ENCODE measurements at regions not wholly inside any gene's neighbourhood (a gene's known extent, or its start where the extent isn't known, plus 50 kb on each side); places are given as distances from the start of the nearest gene placed in this dataset.
"Not testable (repeated sequence)": the region's sequence is repeated elsewhere in the genome, so short reads cannot be mapped to it uniquely, and the experiment has no call there.

DNA sequence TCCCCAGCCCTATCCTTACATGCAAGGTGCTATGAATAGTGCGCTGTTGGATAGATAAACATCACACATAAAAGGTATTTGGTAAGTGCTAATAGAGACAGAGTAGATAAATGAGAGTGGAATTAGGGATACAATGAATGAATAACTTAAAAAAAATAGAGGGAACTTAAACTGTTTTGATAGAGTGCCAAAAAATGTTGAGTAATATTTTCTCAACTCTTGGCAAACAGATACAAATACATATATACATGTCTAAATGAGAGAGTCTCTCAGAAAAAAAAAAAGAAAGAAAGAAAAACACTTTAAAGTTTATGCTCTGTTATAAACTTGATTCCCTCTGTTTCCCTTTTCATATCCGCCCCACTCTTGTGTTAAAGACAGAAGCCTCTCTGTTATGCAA is 667.4 kb downstream of the ROBO2 start:
- H3K27ac Mint-ChIP-seq, result no peak overlapping the region
- no peaks in the 10 kb centered on the region for H3K4me1 Mint-ChIP-seq (ENCODE audit: low read depth)
- H3K27me3 Mint-ChIP-seq (ENCODE audit: low read depth), result no peaks in the 10 kb centered on the region
- ATAC-seq (replicated peaks in 1 of 2) (no peak), DNase-seq (no peak)
- no peak overlapping the region for H3K4me3 Mint-ChIP-seq
- peaks cover 0 to 2% of the 10 kb centered on the region in 2 donors for H3K36me3 Mint-ChIP-seq (ENCODE audit: insufficient read depth in 2 of 2)
- H3K9me3 Mint-ChIP-seq, result peaks cover 1 to 5% of the 10 kb centered on the region in 2 donors

DNA sequence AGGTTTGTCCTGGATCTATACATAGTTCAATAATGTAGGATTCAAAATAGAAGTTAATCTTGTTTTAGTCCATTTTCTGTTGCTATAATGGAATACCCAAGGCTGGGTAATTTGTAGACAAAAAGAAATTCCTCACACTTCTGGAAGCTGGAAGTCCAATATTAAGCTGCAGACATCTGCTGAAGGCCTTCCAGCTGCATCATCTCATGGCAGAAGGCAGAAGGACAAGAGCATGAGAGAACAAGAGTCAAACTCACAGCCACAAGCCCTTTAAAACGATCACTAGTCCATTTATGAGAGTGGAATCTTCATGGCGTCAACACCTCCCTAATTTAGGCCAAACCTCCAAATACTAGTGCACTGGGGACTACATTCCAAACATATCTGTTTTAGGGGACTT is 669.3 kb downstream of the ROBO2 start:
- Mint-ChIP-seq H3K4me3 (no peak overlapping the region), H3K27me3 (ENCODE audit: low read depth) (no peaks in the 10 kb centered on the region), H3K36me3 (ENCODE audit: insufficient read depth in 2 of 2) (peaks cover 0 to 2% of the 10 kb centered on the region in 2 donors), H3K27ac (no peak overlapping the region), H3K4me1 (ENCODE audit: low read depth) (no peaks in the 10 kb centered on the region), H3K9me3 (peaks cover 0 to 2% of the 10 kb centered on the region in 2 donors)
- no peak for DNase-seq
- no peak for ATAC-seq (replicated peaks in 1 of 2)

DNA sequence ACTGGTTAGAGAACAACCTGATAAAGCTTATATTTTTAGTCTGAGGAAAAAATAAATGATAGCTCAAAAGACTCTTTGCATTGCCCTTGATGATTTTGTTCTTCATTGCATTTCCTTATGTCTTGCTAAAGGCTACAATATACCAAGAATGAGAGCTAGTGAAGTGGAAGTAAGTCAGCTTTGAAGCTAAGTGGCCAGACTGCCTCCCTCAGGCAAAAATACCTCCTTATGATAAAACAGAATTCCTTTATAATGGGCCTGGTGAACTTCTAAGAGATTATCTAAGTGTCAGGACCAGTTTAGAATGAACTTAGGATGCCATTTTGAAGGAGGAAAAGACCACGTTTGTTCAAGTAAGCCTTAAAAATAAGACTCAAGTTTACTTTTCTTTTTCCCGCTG is 678.4 kb downstream of the ROBO2 start:
- H3K27ac Mint-ChIP-seq, result no peak overlapping the region
- ATAC-seq (replicated peaks in 1 of 2), result no peak
- no peaks in the 10 kb centered on the region for H3K4me1 Mint-ChIP-seq (ENCODE audit: low read depth)
- H3K4me3 Mint-ChIP-seq, result no peak overlapping the region
- H3K27me3 Mint-ChIP-seq (ENCODE audit: low read depth), result no peaks in the 10 kb centered on the region
- H3K36me3 Mint-ChIP-seq (ENCODE audit: insufficient read depth in 2 of 2), result peaks cover 0 to 1% of the 10 kb centered on the region in 2 donors
- no peak for DNase-seq
- H3K9me3 Mint-ChIP-seq, result peaks cover 1 to 7% of the 10 kb centered on the region in 2 donors

DNA sequence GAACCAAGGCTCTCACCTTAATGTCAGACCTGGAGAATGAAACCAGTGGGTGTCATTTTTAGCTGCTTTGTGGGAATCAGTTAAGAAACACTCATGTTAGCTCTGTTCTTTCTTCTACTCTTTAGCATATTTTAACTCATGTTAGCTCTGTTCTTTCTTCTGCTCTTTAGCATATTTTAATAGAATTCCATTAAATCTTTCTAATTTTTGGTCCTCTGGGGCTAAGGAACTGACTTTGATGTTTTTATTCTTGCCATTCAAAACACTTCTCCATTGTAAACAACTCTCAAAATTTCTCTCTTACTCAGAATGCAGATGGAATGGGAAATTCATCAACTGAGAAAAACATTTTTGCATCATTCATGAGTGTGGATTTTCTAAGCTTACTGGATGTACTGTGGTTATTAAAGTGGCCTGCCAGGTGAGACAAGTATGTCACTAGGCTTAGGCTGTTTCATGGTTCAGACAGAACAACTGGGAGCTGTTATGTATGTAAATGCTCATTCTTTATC is 680.6 kb downstream of the ROBO2 start:
- Mint-ChIP-seq H3K27ac (no peak overlapping the region), H3K4me1 (ENCODE audit: low read depth) (no peaks in the 10 kb centered on the region), H3K36me3 (ENCODE audit: insufficient read depth in 2 of 2) (peaks cover 0 to 1% of the 10 kb centered on the region in 2 donors), H3K4me3 (no peak overlapping the region), H3K27me3 (ENCODE audit: low read depth) (no peaks in the 10 kb centered on the region), H3K9me3 (peaks cover 6 to 7% of the 10 kb centered on the region in 2 donors)
- no peak for ATAC-seq (replicated peaks in 1 of 2)
- no peak for DNase-seq

DNA sequence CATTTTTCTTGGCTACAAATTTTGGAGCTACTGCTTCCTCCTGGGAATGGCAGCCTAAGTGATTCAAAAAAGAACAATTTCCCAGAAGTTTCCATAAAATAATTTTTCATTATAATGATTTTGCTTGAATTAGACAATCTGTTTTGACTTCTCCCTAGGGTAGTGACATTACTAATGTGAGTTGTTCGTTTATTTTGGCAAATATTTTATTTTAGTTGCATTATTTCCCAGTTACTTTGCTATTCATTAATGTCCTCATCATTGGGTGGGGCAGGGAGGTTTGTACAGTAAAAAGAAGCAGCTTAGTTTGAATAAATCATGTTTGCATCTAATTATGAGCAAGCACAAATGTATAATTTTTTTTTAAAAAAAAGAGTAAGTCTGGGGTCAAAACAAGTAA is 686.6 kb downstream of the ROBO2 start:
- Mint-ChIP-seq H3K9me3 (peaks cover 9 to 13% of the 10 kb centered on the region in 2 donors), H3K27ac (no peak overlapping the region), H3K36me3 (ENCODE audit: insufficient read depth in 2 of 2) (peaks cover 1% of the 10 kb centered on the region in 2 donors), H3K4me1 (ENCODE audit: low read depth) (no peaks in the 10 kb centered on the region), H3K27me3 (ENCODE audit: low read depth) (no peaks in the 10 kb centered on the region), H3K4me3 (no peak overlapping the region)
- DNase-seq, result no peak
- no peak for ATAC-seq (replicated peaks in 1 of 2)

DNA sequence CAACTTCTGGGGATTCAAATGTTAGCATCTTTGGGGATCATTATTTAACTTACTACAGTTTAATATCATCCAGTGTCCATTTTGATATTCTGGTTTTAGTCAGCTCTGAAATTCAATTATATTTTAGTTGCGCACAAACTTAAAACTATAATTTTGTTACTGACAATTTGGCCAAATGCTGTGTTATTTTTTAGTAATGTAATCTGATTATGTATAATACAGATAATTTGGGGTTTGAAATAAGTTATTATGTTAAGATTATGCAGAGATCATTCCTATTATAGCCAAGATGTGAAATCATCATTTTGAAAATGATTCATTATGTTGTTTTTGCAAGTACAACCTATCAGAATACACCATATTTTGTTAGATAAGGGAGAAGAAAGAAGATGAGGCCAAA is 706.1 kb downstream of the ROBO2 start:
- Mint-ChIP-seq H3K9me3 (peaks cover 4 to 7% of the 10 kb centered on the region in 2 donors), H3K27ac (no peak overlapping the region), H3K27me3 (ENCODE audit: low read depth) (no peaks in the 10 kb centered on the region), H3K4me1 (ENCODE audit: low read depth) (no peaks in the 10 kb centered on the region), H3K36me3 (ENCODE audit: insufficient read depth in 2 of 2) (no peaks in the 10 kb centered on the region), H3K4me3 (no peak overlapping the region)
- DNase-seq (no peak), ATAC-seq (replicated peaks in 1 of 2) (no peak)

DNA sequence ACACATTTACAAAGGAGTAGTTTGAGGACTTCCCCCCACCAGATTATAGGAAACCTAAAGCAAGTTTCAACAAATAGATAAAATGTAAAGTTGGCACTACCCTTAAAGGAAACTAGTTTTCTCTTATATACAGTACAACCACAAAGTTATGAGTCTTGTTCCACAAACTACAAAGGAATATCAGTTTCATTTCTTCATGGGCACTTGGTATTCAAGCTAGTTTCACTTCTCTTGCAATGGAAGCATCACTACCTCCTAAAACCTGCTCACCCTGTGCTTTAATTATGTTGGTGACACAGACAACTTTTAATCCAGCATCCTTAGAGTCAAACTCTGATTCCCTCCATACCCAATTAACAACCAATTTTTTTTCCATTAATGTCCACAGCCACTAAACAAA is 707.0 kb downstream of the ROBO2 start:
- Mint-ChIP-seq H3K36me3 (ENCODE audit: insufficient read depth in 2 of 2) (no peaks in the 10 kb centered on the region), H3K27me3 (ENCODE audit: low read depth) (no peaks in the 10 kb centered on the region), H3K4me3 (no peak overlapping the region), H3K4me1 (ENCODE audit: low read depth) (no peaks in the 10 kb centered on the region), H3K27ac (no peak overlapping the region), H3K9me3 (peaks cover 4 to 7% of the 10 kb centered on the region in 2 donors)
- no peak for DNase-seq
- ATAC-seq (replicated peaks in 1 of 2), result no peak

DNA sequence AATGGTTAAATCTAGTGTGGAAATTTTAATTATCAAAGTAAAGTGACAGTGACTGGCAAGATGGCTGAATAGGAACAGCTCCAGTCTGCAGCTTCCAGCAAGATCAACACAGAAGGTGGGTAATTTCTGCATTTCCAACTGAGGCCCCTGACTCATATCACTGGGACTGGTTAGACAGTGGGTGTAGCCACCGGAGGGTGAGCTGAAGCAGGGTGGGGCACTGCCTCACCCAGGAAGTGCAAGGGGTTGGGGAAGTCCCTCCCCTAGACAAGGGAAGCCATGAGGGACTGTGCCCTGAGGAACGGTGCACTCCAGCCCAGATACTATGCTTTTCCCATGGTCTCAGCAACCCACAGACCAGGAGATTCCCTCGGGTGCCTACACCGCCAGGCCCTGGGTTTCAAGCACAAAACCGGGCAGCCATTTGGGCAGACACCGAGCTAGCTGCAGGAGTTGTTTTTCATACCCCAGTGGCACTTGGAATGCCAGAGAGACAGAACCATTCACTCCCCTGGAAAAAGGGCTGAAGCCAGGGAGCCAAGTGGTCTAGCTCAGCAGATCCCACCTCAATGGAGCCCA is 716.6 kb downstream of the ROBO2 start:
- not testable (repeated sequence) for H3K27me3 Mint-ChIP-seq (ENCODE audit: low read depth)

DNA sequence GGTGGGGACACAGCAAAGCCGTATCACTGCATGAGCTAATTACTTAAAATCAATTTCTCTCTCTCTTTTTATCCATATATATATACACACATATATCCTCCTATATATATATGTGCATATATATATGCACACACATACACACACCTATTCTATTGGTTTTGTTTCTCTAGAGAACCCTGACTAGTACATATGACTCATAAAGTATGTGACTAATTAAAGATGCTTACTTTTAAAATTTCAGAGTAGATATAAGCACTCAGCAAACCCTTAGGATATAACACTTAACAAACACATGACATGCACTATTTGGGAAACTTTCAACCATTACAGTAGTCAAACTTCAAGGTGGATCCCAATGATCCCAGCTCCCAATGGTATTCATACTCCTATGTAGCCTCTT is 732.6 kb downstream of the ROBO2 start:
- ATAC-seq (replicated peaks in 1 of 2) (no peak), DNase-seq (no peak)
- Mint-ChIP-seq H3K4me1 (ENCODE audit: low read depth) (no peaks in the 10 kb centered on the region), H3K9me3 (peaks cover 7 to 12% of the 10 kb centered on the region in 2 donors), H3K4me3 (no peak overlapping the region), H3K36me3 (ENCODE audit: insufficient read depth in 2 of 2) (peaks cover 3% of the 10 kb centered on the region in 2 donors), H3K27ac (no peak overlapping the region), H3K27me3 (ENCODE audit: low read depth) (no peaks in the 10 kb centered on the region)

More for the DNA sequence above, 716.6 kb downstream of the ROBO2 start:
- H3K4me3 Mint-ChIP-seq; H3K36me3 Mint-ChIP-seq (ENCODE audit: insufficient read depth in 2 of 2); ATAC-seq (replicated peaks in 1 of 2); DNase-seq; H3K27ac Mint-ChIP-seq; H3K4me1 Mint-ChIP-seq (ENCODE audit: low read depth): not testable (repeated sequence)
- H3K9me3 Mint-ChIP-seq, result peaks cover 5 to 14% of the 10 kb centered on the region in 2 donors

DNA sequence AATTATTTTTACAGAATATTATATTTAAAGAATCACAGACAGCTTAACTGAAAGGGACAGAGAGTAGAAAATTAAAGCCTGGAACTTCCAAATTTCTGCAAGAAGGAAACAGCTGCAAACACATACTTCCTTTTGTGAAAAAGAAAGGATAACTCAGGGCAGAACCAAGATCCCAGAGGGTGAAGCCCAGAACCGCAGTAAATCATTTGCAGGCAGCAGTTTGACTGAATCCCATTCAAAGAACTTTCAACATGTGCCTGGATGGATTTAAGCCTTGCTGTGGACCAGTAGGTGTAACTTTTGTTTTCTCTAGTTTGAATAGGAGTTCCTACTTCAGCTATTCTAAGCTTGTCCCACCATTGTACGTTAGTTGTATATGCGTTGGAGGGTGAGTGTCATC is 733.2 kb downstream of the ROBO2 start:
- H3K27ac Mint-ChIP-seq, result no peak overlapping the region
- ATAC-seq (replicated peaks in 1 of 2) (no peak), DNase-seq (no peak)
- no peak overlapping the region for H3K4me3 Mint-ChIP-seq
- peaks cover 7 to 12% of the 10 kb centered on the region in 2 donors for H3K9me3 Mint-ChIP-seq
- H3K27me3 Mint-ChIP-seq (ENCODE audit: low read depth), result no peaks in the 10 kb centered on the region
- peaks cover 3% of the 10 kb centered on the region in 2 donors for H3K36me3 Mint-ChIP-seq (ENCODE audit: insufficient read depth in 2 of 2)
- H3K4me1 Mint-ChIP-seq (ENCODE audit: low read depth), result no peaks in the 10 kb centered on the region

DNA sequence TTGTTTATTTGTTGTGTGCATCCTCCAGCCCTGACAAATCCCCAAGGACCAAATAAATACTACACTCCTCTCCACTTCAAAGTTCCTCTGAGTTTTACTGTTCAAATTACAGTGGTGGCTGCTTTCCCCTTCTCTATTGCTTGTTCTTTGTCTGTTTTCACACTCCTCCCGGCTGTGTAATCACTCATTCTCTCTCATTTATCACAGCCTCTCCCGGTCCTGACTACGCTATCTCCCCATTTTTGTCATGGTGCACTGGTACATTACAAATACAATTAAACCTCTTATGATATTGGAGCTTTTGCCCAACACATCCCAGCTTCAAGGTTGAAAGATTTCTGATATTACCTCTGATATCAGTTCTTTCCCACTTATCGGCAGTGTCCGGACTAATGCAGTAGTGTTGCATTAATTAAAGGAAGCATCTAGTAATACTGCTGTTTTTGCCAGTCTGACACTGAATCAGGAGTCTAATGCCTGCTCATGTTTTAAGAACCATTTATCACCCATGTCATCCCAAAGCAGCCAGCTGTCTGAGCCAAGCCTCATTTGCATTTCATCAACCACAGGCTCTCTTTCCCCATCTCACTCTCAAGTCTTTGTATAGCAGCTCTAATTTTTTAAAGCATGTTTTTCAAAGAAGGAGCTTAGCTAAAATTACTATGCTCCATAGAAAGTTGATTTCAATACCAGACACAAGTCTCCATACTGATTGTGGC is 740.5 kb downstream of the ROBO2 start:
- Mint-ChIP-seq H3K27ac (no peak overlapping the region), H3K27me3 (ENCODE audit: low read depth) (no peaks in the 10 kb centered on the region), H3K9me3 (peaks cover 6 to 9% of the 10 kb centered on the region in 2 donors), H3K4me1 (ENCODE audit: low read depth) (no peaks in the 10 kb centered on the region), H3K36me3 (ENCODE audit: insufficient read depth in 2 of 2) (no peaks in the 10 kb centered on the region), H3K4me3 (no peak overlapping the region)
- DNase-seq (no peak), ATAC-seq (replicated peaks in 1 of 2) (no peak)

DNA sequence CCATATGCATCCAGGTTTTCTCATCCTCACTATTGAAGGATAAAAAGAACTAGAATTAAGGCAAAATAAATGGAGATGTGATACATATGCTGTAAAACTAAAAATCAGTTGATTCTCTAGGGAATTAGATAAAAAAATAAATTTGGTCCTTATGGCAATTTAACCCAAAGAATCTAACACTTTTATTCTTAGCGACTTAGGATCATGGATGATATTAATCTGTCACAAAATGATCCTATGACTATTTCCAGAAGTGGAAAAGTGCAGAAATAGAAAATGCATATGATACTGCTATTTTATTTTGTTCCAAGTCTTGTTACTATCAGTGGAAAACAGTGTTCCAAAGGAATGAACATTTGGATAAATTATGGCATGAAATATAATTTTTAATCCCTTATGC is 746.3 kb downstream of the ROBO2 start:
- H3K4me3 Mint-ChIP-seq, result no peak overlapping the region
- no peak for ATAC-seq (replicated peaks in 1 of 2)
- peaks cover 2 to 4% of the 10 kb centered on the region in 2 donors for H3K9me3 Mint-ChIP-seq
- DNase-seq, result no peak
- no peaks in the 10 kb centered on the region for H3K4me1 Mint-ChIP-seq (ENCODE audit: low read depth)
- H3K36me3 Mint-ChIP-seq (ENCODE audit: insufficient read depth in 2 of 2), result no peaks in the 10 kb centered on the region
- H3K27me3 Mint-ChIP-seq (ENCODE audit: low read depth), result no peaks in the 10 kb centered on the region
- no peak overlapping the region for H3K27ac Mint-ChIP-seq

DNA sequence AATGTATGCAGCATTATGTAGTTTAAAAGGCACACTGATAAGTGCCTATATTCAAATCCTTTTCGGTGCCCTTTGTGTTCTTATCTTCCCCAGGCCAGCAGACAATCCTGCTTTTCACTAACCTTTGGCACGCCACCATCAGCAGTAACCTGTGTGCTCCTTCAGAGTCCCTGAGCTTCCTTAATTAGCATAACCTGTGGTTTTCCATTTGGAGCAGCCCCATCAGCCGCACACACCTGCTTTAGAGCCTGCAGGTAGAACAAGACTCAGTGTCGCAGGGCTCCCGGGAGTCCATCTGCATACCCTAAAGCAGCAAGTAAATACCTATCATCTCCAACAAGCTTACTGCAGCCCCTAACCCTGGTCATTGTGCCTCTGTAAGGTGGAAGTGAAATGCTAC is 755.1 kb downstream of the ROBO2 start:
- Mint-ChIP-seq H3K27me3 (ENCODE audit: low read depth) (no peaks in the 10 kb centered on the region), H3K36me3 (ENCODE audit: insufficient read depth in 2 of 2) (no peaks in the 10 kb centered on the region), H3K4me3 (no peak overlapping the region), H3K27ac (no peak overlapping the region), H3K4me1 (ENCODE audit: low read depth) (no peaks in the 10 kb centered on the region), H3K9me3 (peaks cover 2 to 8% of the 10 kb centered on the region in 2 donors)
- ATAC-seq (replicated peaks in 1 of 2), result no peak
- no peak for DNase-seq

DNA sequence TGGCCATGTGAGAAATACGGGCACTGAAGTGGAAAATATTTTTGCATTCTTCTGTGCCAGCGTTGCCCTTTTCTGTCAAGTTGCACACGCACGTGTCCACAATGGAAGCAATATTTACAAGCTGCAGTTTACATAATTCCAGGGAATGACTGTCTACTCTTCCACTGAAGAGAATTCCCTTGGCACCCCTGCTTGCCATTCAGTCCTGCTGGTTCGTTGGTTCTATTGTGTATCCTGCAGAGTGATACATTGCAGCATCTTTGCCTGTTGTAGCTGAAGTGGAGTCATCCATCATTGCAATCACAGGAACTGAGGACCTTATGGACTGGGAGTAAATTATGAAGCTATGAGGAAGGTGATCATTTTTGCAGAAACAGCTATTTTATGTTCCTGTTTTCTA is 759.4 kb downstream of the ROBO2 start:
- H3K4me1 Mint-ChIP-seq (ENCODE audit: low read depth), result no peaks in the 10 kb centered on the region
- H3K9me3 Mint-ChIP-seq, result peaks cover 4 to 8% of the 10 kb centered on the region in 2 donors
- no peak overlapping the region for H3K4me3 Mint-ChIP-seq
- no peak overlapping the region for H3K27ac Mint-ChIP-seq
- H3K36me3 Mint-ChIP-seq (ENCODE audit: insufficient read depth in 2 of 2), result no peaks in the 10 kb centered on the region
- DNase-seq (no peak), ATAC-seq (replicated peaks in 1 of 2) (no peak)
- H3K27me3 Mint-ChIP-seq (ENCODE audit: low read depth), result no peaks in the 10 kb centered on the region
